ENCODE measurements at regions not wholly inside any gene's neighbourhood (a gene's known extent, or its start where the extent isn't known, plus 50 kb on each side); places are given as distances from the start of the nearest gene placed in this dataset.

DNA sequence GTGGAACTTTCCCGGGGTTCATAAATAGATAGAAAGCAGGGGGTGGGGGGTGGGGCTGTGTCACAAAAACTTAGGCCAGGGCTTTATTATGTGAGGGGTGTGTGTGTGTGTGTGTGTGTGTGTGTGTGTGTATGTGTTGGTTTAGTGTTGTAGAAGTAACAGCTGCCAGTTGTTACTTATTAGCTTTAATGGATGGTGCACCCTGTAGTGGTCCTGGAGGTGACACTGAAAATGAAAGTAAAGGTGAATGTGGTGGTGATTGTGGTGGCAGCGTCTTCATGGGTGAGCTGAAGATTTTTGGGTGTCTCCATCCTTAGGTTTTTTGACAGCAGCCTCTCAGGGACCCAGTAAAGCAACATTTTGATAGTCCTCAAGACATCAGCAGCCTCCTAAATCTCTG is 449.9 kb downstream of the PDCD6IP start:
- TF ChIP-seq POLR2A (IDR thresholded peaks at IDR 0.05) (no peak), POLR2AphosphoS5 (IDR thresholded peaks at IDR 0.05) (no peak), EP300 (IDR thresholded peaks at IDR 0.05) (no peak)
- TF ChIP-seq, protein P1, sequence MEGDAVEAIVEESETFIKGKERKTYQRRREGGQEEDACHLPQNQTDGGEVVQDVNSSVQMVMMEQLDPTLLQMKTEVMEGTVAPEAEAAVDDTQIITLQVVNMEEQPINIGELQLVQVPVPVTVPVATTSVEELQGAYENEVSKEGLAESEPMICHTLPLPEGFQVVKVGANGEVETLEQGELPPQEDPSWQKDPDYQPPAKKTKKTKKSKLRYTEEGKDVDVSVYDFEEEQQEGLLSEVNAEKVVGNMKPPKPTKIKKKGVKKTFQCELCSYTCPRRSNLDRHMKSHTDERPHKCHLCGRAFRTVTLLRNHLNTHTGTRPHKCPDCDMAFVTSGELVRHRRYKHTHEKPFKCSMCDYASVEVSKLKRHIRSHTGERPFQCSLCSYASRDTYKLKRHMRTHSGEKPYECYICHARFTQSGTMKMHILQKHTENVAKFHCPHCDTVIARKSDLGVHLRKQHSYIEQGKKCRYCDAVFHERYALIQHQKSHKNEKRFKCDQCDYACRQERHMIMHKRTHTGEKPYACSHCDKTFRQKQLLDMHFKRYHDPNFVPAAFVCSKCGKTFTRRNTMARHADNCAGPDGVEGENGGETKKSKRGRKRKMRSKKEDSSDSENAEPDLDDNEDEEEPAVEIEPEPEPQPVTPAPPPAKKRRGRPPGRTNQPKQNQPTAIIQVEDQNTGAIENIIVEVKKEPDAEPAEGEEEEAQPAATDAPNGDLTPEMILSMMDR (IDR thresholded peaks at IDR 0.05): no peak
- Histone ChIP-seq H3K4me1 (no peaks in the 10 kb centered on the region), H3K27ac (no peak overlapping the region), H3K4me3 (no peak overlapping the region), H3K36me3 (no peaks in the 10 kb centered on the region), H3K9me3 (no peaks in the 10 kb centered on the region), H3K27me3 (no peaks in the 10 kb centered on the region)
- intact Hi-C loops (cut with DNase I): no loop called here
- WGBS, 2 donors: 27 to 53% methylated on average over 2 of the region's 2 CpGs
- no peak for DNase-seq

DNA sequence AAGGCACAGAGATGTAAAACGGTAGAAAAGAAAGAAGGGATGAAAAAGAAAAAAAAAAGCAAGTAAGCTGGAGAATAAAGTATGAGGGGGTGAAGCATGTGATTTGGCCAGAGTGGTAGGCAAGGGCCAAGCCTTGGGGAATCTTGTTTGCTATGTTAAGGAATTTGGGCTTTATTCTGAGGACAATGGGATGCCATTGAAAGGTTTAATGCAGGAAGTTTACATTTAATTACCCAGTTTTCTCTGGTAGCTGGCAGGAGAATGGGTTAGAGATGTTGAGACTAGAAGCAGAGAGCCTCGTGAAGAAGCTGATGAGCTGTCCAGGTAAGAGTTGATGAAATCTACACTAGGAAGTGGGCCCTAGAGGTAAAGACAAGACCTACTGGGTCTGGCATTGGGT is 455.9 kb downstream of the PDCD6IP start:
- Histone ChIP-seq H3K4me1 (peaks cover 0 to 5% (median 0%) of the 10 kb centered on the region in 4 donors), H3K36me3 (no peaks in the 10 kb centered on the region), H3K27ac (no peak overlapping the region), H3K4me3 (no peak overlapping the region), H3K9me3 (no peaks in the 10 kb centered on the region), H3K27me3 (no peaks in the 10 kb centered on the region)
- intact Hi-C loops (cut with DNase I): no loop called here
- WGBS, 2 donors: 81 to 88% methylated on average over 2 of the region's 2 CpGs
- TF ChIP-seq EP300 (IDR thresholded peaks at IDR 0.05) (no peak), POLR2AphosphoS5 (IDR thresholded peaks at IDR 0.05) (no peak)
- DNase-seq: no peak

DNA sequence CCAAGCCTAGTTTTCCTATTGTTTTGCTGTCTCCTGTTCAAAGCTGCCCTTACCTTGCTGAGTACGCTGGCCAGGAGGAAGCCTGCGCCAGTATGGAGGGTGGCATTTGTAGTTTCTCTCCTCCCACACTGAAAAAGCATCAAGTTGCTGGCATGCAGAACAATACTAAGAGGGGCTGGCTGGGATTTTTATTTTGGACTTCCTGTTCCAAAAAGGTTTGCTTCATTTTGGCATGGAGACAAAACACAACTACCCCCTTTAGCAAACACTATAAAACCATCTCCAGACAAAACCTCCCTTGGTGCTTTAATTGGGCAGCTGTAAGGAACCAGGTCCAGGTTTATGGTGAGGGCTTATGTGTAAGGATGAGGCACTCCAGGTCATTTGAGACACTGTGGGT is 457.6 kb downstream of the PDCD6IP start:
- H3K36me3 ChIP-seq: no peaks in the 10 kb centered on the region
- no peaks in the 10 kb centered on the region for H3K27me3 ChIP-seq
- no peak for TF ChIP-seq POLR2AphosphoS5 (IDR thresholded peaks at IDR 0.05)
- no peaks in the 10 kb centered on the region for H3K9me3 ChIP-seq
- no peak overlapping the region for H3K27ac ChIP-seq
- H3K4me1 ChIP-seq: peaks cover 0 to 5% (median 0%) of the 10 kb centered on the region in 4 donors
- H3K4me3 ChIP-seq: no peak overlapping the region
- intact Hi-C loops (cut with DNase I): no loop called here
- WGBS, 2 donors: 5 to 58% methylated on average over 2 of the region's 2 CpGs
- DNase-seq: no peak

DNA sequence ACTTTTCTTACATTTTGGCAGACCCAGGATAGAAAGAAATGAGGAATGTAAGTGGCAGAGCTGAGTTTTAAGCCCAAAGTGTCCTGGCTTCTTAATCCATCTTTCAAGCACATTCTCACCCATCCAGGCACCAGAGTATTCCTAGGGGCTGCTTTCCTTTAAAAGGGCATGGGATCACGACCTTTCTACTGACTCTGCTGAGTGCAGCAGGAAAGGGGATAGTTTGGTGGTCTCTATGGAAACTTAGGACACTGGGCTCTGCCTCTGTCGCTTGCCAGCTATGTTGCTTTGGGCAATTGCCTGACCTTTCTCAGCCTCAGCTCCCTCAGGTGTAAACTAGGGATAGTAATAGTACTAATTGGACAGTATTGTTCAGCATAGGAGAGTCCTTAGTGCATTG is 458.4 kb downstream of the PDCD6IP start:
- Histone ChIP-seq H3K27ac (no peak overlapping the region), H3K27me3 (no peaks in the 10 kb centered on the region), H3K4me1 (peaks cover 0 to 5% (median 0%) of the 10 kb centered on the region in 4 donors), H3K9me3 (no peaks in the 10 kb centered on the region), H3K36me3 (no peaks in the 10 kb centered on the region), H3K4me3 (no peak overlapping the region)
- 67 to 71% methylated on average over 2 of the region's 2 CpGs for WGBS, 2 donors
- intact Hi-C loops (cut with DNase I): no loop called here
- DNase-seq: no peak
- no peak for TF ChIP-seq POLR2AphosphoS5 (IDR thresholded peaks at IDR 0.05)

DNA sequence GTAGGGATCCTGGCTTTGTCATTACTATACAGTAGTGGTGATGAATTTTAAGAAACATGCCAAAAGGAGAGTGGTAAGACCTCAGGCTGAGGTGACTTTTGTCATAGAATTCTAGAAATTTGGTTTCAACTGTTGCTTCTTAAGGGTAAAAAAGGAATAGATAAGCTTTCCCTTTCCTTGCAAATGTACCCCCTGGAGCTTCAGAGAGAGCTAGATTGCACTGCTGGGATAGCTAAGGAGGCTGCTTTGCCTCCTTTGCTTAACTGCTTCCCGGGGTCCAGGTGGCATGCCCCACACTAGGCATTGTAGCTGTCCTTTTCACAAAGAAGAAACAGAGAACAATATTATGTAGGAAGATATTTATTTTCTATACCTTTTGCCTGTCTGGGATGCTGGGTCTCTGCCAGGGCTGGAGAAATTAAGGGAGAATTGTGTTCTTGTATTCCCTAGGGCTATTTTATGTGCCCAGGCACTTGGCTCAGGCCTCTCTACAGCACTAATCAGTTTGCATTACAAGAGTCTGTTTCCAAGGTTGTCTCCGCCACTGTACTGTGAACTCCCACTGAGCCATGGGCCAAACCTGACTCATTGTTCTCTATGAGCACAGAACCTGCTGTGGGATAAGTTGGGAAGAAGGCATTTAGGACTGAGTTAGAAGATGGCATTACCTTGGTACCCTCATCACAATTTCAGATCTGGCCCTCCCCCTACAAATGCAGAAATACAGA is 460.0 kb downstream of the PDCD6IP start:
- no peak for DNase-seq
- Histone ChIP-seq H3K4me1 (peaks cover 0 to 5% (median 0%) of the 10 kb centered on the region in 4 donors), H3K27me3 (no peaks in the 10 kb centered on the region), H3K27ac (no peak overlapping the region), H3K9me3 (no peaks in the 10 kb centered on the region), H3K36me3 (no peaks in the 10 kb centered on the region), H3K4me3 (no peak overlapping the region)
- TF ChIP-seq, protein P1 (IDR thresholded peaks at IDR 0.05): no peak
- TF ChIP-seq POLR2A (IDR thresholded peaks at IDR 0.05): no peak
- no peak for TF ChIP-seq EP300 (IDR thresholded peaks at IDR 0.05)
- no peak for TF ChIP-seq POLR2AphosphoS5 (IDR thresholded peaks at IDR 0.05)
- intact Hi-C loops (cut with DNase I): no loop called here
- WGBS, 2 donors: 88% methylated on average over 2 of the region's 2 CpGs

DNA sequence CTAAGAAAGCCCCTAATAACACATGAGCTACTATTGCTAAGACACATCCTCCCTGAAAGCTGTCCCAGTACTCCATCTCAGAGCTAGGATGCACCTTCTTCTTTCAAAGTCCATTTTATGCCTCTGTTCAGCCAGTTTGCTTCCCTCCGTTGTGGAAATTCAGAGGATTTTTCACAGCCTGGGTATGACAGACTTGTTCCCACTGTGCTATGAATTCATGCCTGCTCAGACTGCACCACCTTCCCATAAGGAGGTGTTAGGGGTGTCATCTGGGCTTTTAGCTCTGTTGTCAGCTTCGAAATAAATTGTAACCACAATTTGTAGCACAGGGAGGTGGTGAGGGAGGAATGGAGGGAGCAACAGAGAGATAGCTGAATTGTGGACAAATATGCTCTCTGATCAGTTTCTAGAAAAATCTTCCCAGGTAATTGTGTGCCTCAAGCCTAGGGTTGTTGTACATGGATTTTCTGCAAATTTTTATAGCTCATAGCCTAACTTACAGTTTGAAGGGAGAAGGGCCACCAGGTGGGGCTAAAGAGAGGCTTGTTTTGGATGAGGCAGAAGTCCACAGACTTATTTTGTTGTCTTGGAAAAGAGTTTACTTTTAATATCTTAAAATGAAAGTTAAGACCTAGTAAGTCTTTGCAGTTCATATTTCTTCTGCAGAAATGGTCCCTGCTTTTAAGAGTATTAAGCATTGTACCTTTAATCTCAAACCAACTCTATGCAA is 462.0 kb downstream of the PDCD6IP start:
- peak overlapping the region in 1 of 4 donors; percentile 39 for H3K27ac ChIP-seq
- intact Hi-C loops (cut with DNase I): no loop called here
- no peak overlapping the region for H3K4me3 ChIP-seq
- no peak for DNase-seq
- no peaks in the 10 kb centered on the region for H3K36me3 ChIP-seq
- no peak for TF ChIP-seq EP300 (IDR thresholded peaks at IDR 0.05)
- TF ChIP-seq, protein P1 (IDR thresholded peaks at IDR 0.05): peak in 2 of 4 experiments; percentile 16 to 47
- WGBS, 2 donors: 85 to 93% methylated on average over 2 of the region's 2 CpGs
- peaks cover 0 to 5% (median 0%) of the 10 kb centered on the region in 4 donors for H3K4me1 ChIP-seq
- no peaks in the 10 kb centered on the region for H3K27me3 ChIP-seq
- no peaks in the 10 kb centered on the region for H3K9me3 ChIP-seq

Data from sigmoid colon (tissue), 6 donors.